H7 (cell line): ENCODE measurements at regions not wholly inside any gene's neighbourhood (a gene's known extent, or its start where the extent isn't known, plus 50 kb on each side); places are given as distances from the start of the nearest gene placed in this dataset.

Experiments
- DNase-seq: peaks from one replicate; pipeline ENCODE4 v3.0.0; 2012
- H3K27me3 ChIP-seq: 2 replicates; pipeline ENCODE4 v1.6.0; 2011; ENCODE audit warnings: mild to moderate bottlenecking, low read length; ENCODE audit not compliant: control insufficient read depth, insufficient read depth
- H3K36me3 ChIP-seq: replicated peaks from 2 replicates; pipeline ENCODE4 v1.5.1; 2011; ENCODE audit warnings: low read length; ENCODE audit not compliant: control insufficient read depth, insufficient read depth
- H3K4me3 ChIP-seq: 2 replicates; pipeline ENCODE4 v1.5.1; 2011; ENCODE audit warnings: low read depth, mild to moderate bottlenecking, control low read depth, low read length, moderate library complexity; ENCODE audit not compliant: insufficient read depth

- no peaks in the 10 kb centered on the region for H3K27me3 ChIP-seq
- no peaks in the 10 kb centered on the region for H3K36me3 ChIP-seq
- H3K4me3 ChIP-seq = no peak overlapping the region
- no peak for DNase-seq
These were observed 189.5 kb upstream of the GMDS start for GRCh38 chr6:2434912-2435311.

- DNase-seq = no peak
- H3K4me3 ChIP-seq = no peak overlapping the region
- H3K36me3 ChIP-seq = no peaks in the 10 kb centered on the region
- H3K27me3 ChIP-seq = no peaks in the 10 kb centered on the region
These were observed 188.7 kb upstream of the GMDS start for GRCh38 chr6:2434116-2434515.

GRCh38 chr6:2433711-2434110 lies 188.3 kb upstream of the GMDS start:
- no peak for DNase-seq
- no peak overlapping the region for H3K4me3 ChIP-seq
- no peaks in the 10 kb centered on the region for H3K36me3 ChIP-seq
- H3K27me3 ChIP-seq = no peaks in the 10 kb centered on the region

- no peak for DNase-seq
- H3K4me3 ChIP-seq = no peak overlapping the region
These were observed 187.9 kb upstream of the GMDS start for GRCh38 chr6:2433266-2433665.

GRCh38 chr6:2432292-2432691 lies 186.9 kb upstream of the GMDS start:
- Histone ChIP-seq H3K36me3 (no peaks in the 10 kb centered on the region), H3K27me3 (no peaks in the 10 kb centered on the region), H3K4me3 (no peak overlapping the region)
- DNase-seq = no peak

More at GRCh38 chr6:2433266-2433665, 187.9 kb upstream of the GMDS start:
- no peaks in the 10 kb centered on the region for H3K36me3 ChIP-seq
- H3K27me3 ChIP-seq = no peaks in the 10 kb centered on the region

- Histone ChIP-seq H3K4me3 (no peak overlapping the region), H3K36me3 (no peaks in the 10 kb centered on the region), H3K27me3 (no peaks in the 10 kb centered on the region)
- no peak for DNase-seq
These were observed 185.2 kb upstream of the GMDS start for GRCh38 chr6:2430612-2431011.

- no peak for DNase-seq
- Histone ChIP-seq H3K4me3 (no peak overlapping the region), H3K27me3 (no peaks in the 10 kb centered on the region), H3K36me3 (no peaks in the 10 kb centered on the region)
These were observed 184.1 kb upstream of the GMDS start for GRCh38 chr6:2429460-2429859.

GRCh38 chr6:2429032-2429431 lies 183.6 kb upstream of the GMDS start:
- H3K27me3 ChIP-seq = no peaks in the 10 kb centered on the region
- H3K4me3 ChIP-seq = no peak overlapping the region
- no peak for DNase-seq
- H3K36me3 ChIP-seq = no peaks in the 10 kb centered on the region

- no peaks in the 10 kb centered on the region for H3K27me3 ChIP-seq
- no peak for DNase-seq
- no peaks in the 10 kb centered on the region for H3K36me3 ChIP-seq
- no peak overlapping the region for H3K4me3 ChIP-seq
These were observed 181.3 kb upstream of the GMDS start for GRCh38 chr6:2426561-2427340.

GRCh38 chr6:2416128-2416712 lies 170.8 kb upstream of the GMDS start:
- Histone ChIP-seq H3K36me3 (no peaks in the 10 kb centered on the region), H3K27me3 (no peaks in the 10 kb centered on the region), H3K4me3 (no peak overlapping the region)
- no peak for DNase-seq

- Histone ChIP-seq H3K27me3 (no peaks in the 10 kb centered on the region), H3K36me3 (no peaks in the 10 kb centered on the region), H3K4me3 (no peak overlapping the region)
- DNase-seq = no peak
These were observed 169.6 kb upstream of the GMDS start for GRCh38 chr6:2414885-2415547.

GRCh38 chr6:2412731-2413130 lies 167.3 kb upstream of the GMDS start:
- Histone ChIP-seq H3K27me3 (no peaks in the 10 kb centered on the region), H3K4me3 (no peak overlapping the region), H3K36me3 (no peaks in the 10 kb centered on the region)
- no peak for DNase-seq

GRCh38 chr6:2410656-2411380 lies 165.4 kb upstream of the GMDS start:
- no peak for DNase-seq
- no peak overlapping the region for H3K4me3 ChIP-seq
- no peaks in the 10 kb centered on the region for H3K36me3 ChIP-seq
- H3K27me3 ChIP-seq = no peaks in the 10 kb centered on the region

GRCh38 chr6:2407525-2407924 lies 162.1 kb upstream of the GMDS start:
- H3K27me3 ChIP-seq = no peaks in the 10 kb centered on the region
- H3K36me3 ChIP-seq = no peaks in the 10 kb centered on the region
- no peak overlapping the region for H3K4me3 ChIP-seq
- no peak for DNase-seq
